Glomerular endothelial cell (primary cell): ENCODE measurements at regions not wholly inside any gene's neighbourhood (a gene's known extent, or its start where the extent isn't known, plus 50 kb on each side); places are given as distances from the start of the nearest gene placed in this dataset.
"Not testable (repeated sequence)": the region's sequence is repeated elsewhere in the genome, so short reads cannot be mapped to it uniquely, and the experiment has no call there.

Source experiments
- DNase-seq: peaks from one replicate; pipeline ENCODE4 v3.0.0-alpha.2; 2011; ENCODE audit warnings: low read depth, low spot score; ENCODE audit errors: extremely low read depth

GRCh38 chr18:30245766-30246455 is 796.6 kb downstream of the DSC3 start:
- DNase-seq, result no peak

- DNase-seq, result no peak
Measured at GRCh38 chr18:30234755-30235154, 807.8 kb downstream of the DSC3 start.

- no peak for DNase-seq
Measured at GRCh38 chr18:30211112-30211511, 831.4 kb downstream of the DSC3 start.

GRCh38 chr18:30208546-30208945 is 834.0 kb downstream of the DSC3 start:
- DNase-seq, result no peak

- no peak for DNase-seq
Measured at GRCh38 chr18:30192216-30192615, 850.3 kb downstream of the DSC3 start.

GRCh38 chr18:30186245-30186644 is 856.3 kb downstream of the DSC3 start:
- DNase-seq, result no peak

- DNase-seq, result no peak
Measured at GRCh38 chr18:30177056-30177455, 865.5 kb downstream of the DSC3 start.

- no peak for DNase-seq
Measured at GRCh38 chr18:30175621-30176225, 866.8 kb downstream of the DSC3 start.

GRCh38 chr18:30175061-30175574 is 867.4 kb downstream of the DSC3 start:
- no peak for DNase-seq

GRCh38 chr18:30163573-30163972 is 879.0 kb downstream of the DSC3 start:
- no peak for DNase-seq

GRCh38 chr18:30160124-30160523 is 882.4 kb downstream of the DSC3 start:
- DNase-seq, result no peak

- no peak for DNase-seq
Measured at GRCh38 chr18:30150586-30151250, 891.8 kb downstream of the DSC3 start.

- no peak for DNase-seq
Measured at GRCh38 chr18:30149585-30149984, 893.0 kb downstream of the DSC3 start.

GRCh38 chr18:30142870-30143269 is 899.7 kb downstream of the DSC3 start:
- no peak for DNase-seq

- no peak for DNase-seq
Measured at GRCh38 chr18:30142248-30142647, 900.3 kb downstream of the DSC3 start.

- not testable (repeated sequence) for DNase-seq
Measured at GRCh38 chr18:30141506-30141905, 901.0 kb downstream of the DSC3 start.

- DNase-seq, result no peak
Measured at GRCh38 chr18:30139631-30140287, 902.8 kb downstream of the DSC3 start.

- DNase-seq, result no peak
Measured at GRCh38 chr18:30135938-30136337, 906.6 kb downstream of the DSC3 start.

GRCh38 chr18:30134020-30134419 is 908.5 kb downstream of the DSC3 start:
- no peak for DNase-seq

GRCh38 chr18:30132959-30133358 is 909.6 kb downstream of the DSC3 start:
- no peak for DNase-seq

- DNase-seq, result no peak
Measured at GRCh38 chr18:30121397-30121796, 921.1 kb downstream of the DSC3 start.
